GM12878 (cell line): ENCODE measurements at regions not wholly inside any gene's neighbourhood (a gene's known extent, or its start where the extent isn't known, plus 50 kb on each side); places are given as distances from the start of the nearest gene placed in this dataset.

Source experiments
- ATAC-seq: fragments of 200-7000 bp; cut with Tn5 transposase; 3 replicates; pipeline ENCODE4 v1.9.1; 2020; ENCODE audit warnings: mild to moderate bottlenecking, moderate library complexity
- BruUV-seq: library from RNA; stranded (reverse); fragments of 400-500 nt; replicated peaks from 2 replicates; lab custom pipeline; 2021; lab: Mats Ljungman, UMichigan
- CTCF ChIA-PET: fragments of 300-600 bp; sonication (Branson Sonifier 250); formaldehyde crosslinking; extraction: SDS; loops from one replicate; lab custom pipeline; 2021; ENCODE audit warnings: inconsistent platforms; lab: Yijun Ruan, JAX
- POLR2A ChIA-PET: fragments of 350-600 bp; formaldehyde crosslinking; extraction: SDS; loops from one replicate; lab custom pipeline; 2021; ENCODE audit warnings: inconsistent platforms; lab: Charles Lee
- RAD21 ChIA-PET: fragments of 300-600 bp; sonication (Branson Sonifier 250); formaldehyde crosslinking; loops from one replicate; lab custom pipeline; 2023; ENCODE audit warnings: antibody characterized with exemption; ENCODE audit not compliant: unreplicated experiment; lab: Charles Lee
- SMC1A ChIA-PET: fragments of 300-600 bp; sonication (Branson Sonifier 250); formaldehyde crosslinking; loops from one replicate; lab custom pipeline; 2023; ENCODE audit not compliant: unreplicated experiment, uncharacterized antibody; lab: Charles Lee
- DNase-seq: peaks from one replicate; pipeline ENCODE4 v3.0.0-alpha.2; 2011; ENCODE audit warnings: low read depth, low spot score
- FAIRE-seq: peaks from 3 replicates; lab custom pipeline; 2011; peaks lifted over from hg19 to GRCh38; lab: Jason Lieb, UNC
- H2AFZ ChIP-seq: 2 replicates; pipeline ENCODE4 v1.6.0; 2011; ENCODE audit warnings: low read depth, low read length, control low read depth; ENCODE audit not compliant: control insufficient read depth
- H3K27ac ChIP-seq: 2 replicates; pipeline ENCODE4 v1.5.1; 2011; ENCODE audit warnings: control low read depth; ENCODE audit not compliant: control insufficient read depth, insufficient read depth
- H3K27me3 ChIP-seq, 2 experiments: replicated peaks in 1 of 2; 2 replicates each; pipeline versions ENCODE4 v1.6.0 to v1.6.1; 2011; ENCODE audit warnings: low read length in 1 of 2; ENCODE audit not compliant: control insufficient read depth in 2 of 2, insufficient read depth in 2 of 2
- H3K36me3 ChIP-seq, 2 experiments: 2 replicates each; pipeline ENCODE4 v1.5.1; 2011; ENCODE audit warnings: low read length in 1 of 2; ENCODE audit not compliant: control insufficient read depth in 2 of 2, insufficient read depth in 2 of 2
- H3K4me1 ChIP-seq: 2 replicates; pipeline ENCODE4 v1.6.1; 2011; ENCODE audit warnings: mild to moderate bottlenecking, low read length, moderate library complexity, mixed read lengths; ENCODE audit not compliant: control insufficient read depth, insufficient read depth
- H3K4me2 ChIP-seq: 2 replicates; pipeline ENCODE4 v1.6.0; 2011; ENCODE audit warnings: control low read depth; ENCODE audit not compliant: control insufficient read depth, insufficient read depth
- H3K4me3 ChIP-seq: fragments of 200-600 bp; sonication (generic); 2 replicates; pipeline ENCODE4 v1.5.1; 2016
- H3K79me2 ChIP-seq: 2 replicates; pipeline ENCODE4 v1.6.0; 2011; ENCODE audit warnings: low read length; ENCODE audit not compliant: control insufficient read depth, insufficient read depth
- H3K9ac ChIP-seq: 2 replicates; pipeline ENCODE4 v1.8.0; 2011; ENCODE audit warnings: low read length, control low read depth, mixed read lengths; ENCODE audit not compliant: control insufficient read depth, insufficient read depth
- H3K9me3 ChIP-seq: replicated peaks from 3 replicates; pipeline ENCODE4 v1.5.1; 2011; ENCODE audit warnings: mild to moderate bottlenecking, low read length; ENCODE audit not compliant: control insufficient read depth, insufficient read depth
- H4K20me1 ChIP-seq: 2 replicates; pipeline ENCODE4 v1.6.0; 2011; ENCODE audit not compliant: control insufficient read depth, insufficient read depth
- ATF7 ChIP-seq: fragments of 450-650 bp; IDR thresholded peaks from 2 replicates; pipeline ENCODE4 v1.6.1; 2016; ENCODE audit warnings: low read depth, mild to moderate bottlenecking
- BCL11A ChIP-seq: IDR thresholded peaks from 2 replicates; pipeline ENCODE4 v1.6.1; 2011; ENCODE audit warnings: low read depth, low read length
- GATAD2B ChIP-seq: fragments of 450-650 bp; conservative IDR thresholded peaks from 2 replicates; pipeline ENCODE4 v1.6.1; 2017; ENCODE audit warnings: low read depth, mild to moderate bottlenecking, moderate library complexity
- JUNB ChIP-seq: IDR thresholded peaks from 2 replicates; pipeline ENCODE4 v1.6.1; 2016; ENCODE audit warnings: antibody characterized with exemption, mild to moderate bottlenecking
- PBX3 ChIP-seq: IDR thresholded peaks from 2 replicates; pipeline ENCODE4 v1.6.1; 2011; ENCODE audit warnings: mild to moderate bottlenecking, low read depth, low read length, moderate library complexity; ENCODE audit not compliant: insufficient replicate concordance
- SIN3A ChIP-seq: IDR thresholded peaks from 2 replicates; pipeline ENCODE4 v1.6.1; 2012; ENCODE audit warnings: low read depth, low read length, improper control_type of control experiment
- SMAD5 ChIP-seq: IDR thresholded peaks from 2 replicates; pipeline ENCODE4 v1.6.1; 2016; ENCODE audit warnings: antibody characterized with exemption, low read depth
- STAT1 ChIP-seq: fragments of 450-650 bp; conservative IDR thresholded peaks from 2 replicates; pipeline ENCODE4 v1.6.1; 2014; ENCODE audit warnings: antibody characterized with exemption, mild to moderate bottlenecking
- TBL1XR1 ChIP-seq: IDR thresholded peaks from 2 replicates; pipeline ENCODE4 v1.6.1; 2012; ENCODE audit warnings: low read depth, low read length, improper control_type of control experiment
- WGBS: methylation state at CpG from one replicate; pipeline ENCODE4 v1.1.6; 2016; ENCODE audit warnings: low lambda C conversion rate; ENCODE audit not compliant: insufficient replicate concordance, insufficient coverage; ENCODE audit errors: missing lambda C conversion rate; 5-methylcytosine and 5-hydroxymethylcytosine counted together
- in situ Hi-C: fragments of 300-500 bp; cut with MboI; formaldehyde crosslinking; loops from 9 replicates; pipeline ENCODE4 v1.14.3; 2018; ENCODE audit warnings: mixed read lengths
- intact Hi-C: fragments of 100-400 bp; cut with micrococcal nuclease; formaldehyde crosslinking; loops from one replicate; pipeline ENCODE4 v1.14.2; 2022; ENCODE audit not compliant: unreplicated experiment
- TF ChIP-seq, protein P1 (sequence below): fragments of 450-650 bp; formaldehyde crosslinking; IDR thresholded peaks from 2 replicates; pipeline ENCODE4 v1.5.0; 2022; ENCODE audit warnings: mild to moderate bottlenecking, missing genetic modification characterization

GRCh38 chr11:86145439-86146156, 76.7 kb upstream of the PICALM start:
- in situ Hi-C loops (no loop called here), intact Hi-C loops (loop anchor here (5.0 kb wide), 1 partner anchor 103 kb away; no protein-coding TSS in a partner anchor)
- H3K79me2 ChIP-seq, result no peaks in the 10 kb centered on the region
- ATAC-seq (peak; percentile 47), FAIRE-seq (no peak), DNase-seq (no peak)
- no peaks in the 10 kb centered on the region for H3K4me1 ChIP-seq
- H3K9me3 ChIP-seq, result no peaks in the 10 kb centered on the region
- no peak overlapping the region for H3K27ac ChIP-seq
- ChIA-PET RAD21 (interaction anchor here (0.9 to 1.6 kb wide), 6 partner anchors 15 to 78 kb away, joined by 3 to 7 read pairs (median 4); partner anchors contain the start of gene PICALM), SMC1A (interaction anchor here (0.8 to 6.5 kb wide), 11 partner anchors 8 to 121 kb away, joined by 3 to 44 read pairs (median 5); no protein-coding TSS in a partner anchor), CTCF (interaction anchor here (0.7 to 1.5 kb wide), 4 partner anchors 28 to 48 kb away, joined by 3 to 6 read pairs (median 4); no protein-coding TSS in a partner anchor), POLR2A (interaction anchor here (0.6 to 1.2 kb wide), 3 partner anchors 8 to 31 kb away, joined by 3 to 6 read pairs (median 5); no protein-coding TSS in a partner anchor)
- no peaks in the 10 kb centered on the region for H3K27me3 ChIP-seq
- no peaks in the 10 kb centered on the region for H3K36me3 ChIP-seq
- TF ChIP-seq PBX3 (no peak), GATAD2B (no peak), SMAD5 (no peak), TBL1XR1 (no peak), SIN3A (no peak), ATF7 (no peak), STAT1 (no peak), JUNB (no peak), BCL11A (no peak)
- TF ChIP-seq, protein P1, sequence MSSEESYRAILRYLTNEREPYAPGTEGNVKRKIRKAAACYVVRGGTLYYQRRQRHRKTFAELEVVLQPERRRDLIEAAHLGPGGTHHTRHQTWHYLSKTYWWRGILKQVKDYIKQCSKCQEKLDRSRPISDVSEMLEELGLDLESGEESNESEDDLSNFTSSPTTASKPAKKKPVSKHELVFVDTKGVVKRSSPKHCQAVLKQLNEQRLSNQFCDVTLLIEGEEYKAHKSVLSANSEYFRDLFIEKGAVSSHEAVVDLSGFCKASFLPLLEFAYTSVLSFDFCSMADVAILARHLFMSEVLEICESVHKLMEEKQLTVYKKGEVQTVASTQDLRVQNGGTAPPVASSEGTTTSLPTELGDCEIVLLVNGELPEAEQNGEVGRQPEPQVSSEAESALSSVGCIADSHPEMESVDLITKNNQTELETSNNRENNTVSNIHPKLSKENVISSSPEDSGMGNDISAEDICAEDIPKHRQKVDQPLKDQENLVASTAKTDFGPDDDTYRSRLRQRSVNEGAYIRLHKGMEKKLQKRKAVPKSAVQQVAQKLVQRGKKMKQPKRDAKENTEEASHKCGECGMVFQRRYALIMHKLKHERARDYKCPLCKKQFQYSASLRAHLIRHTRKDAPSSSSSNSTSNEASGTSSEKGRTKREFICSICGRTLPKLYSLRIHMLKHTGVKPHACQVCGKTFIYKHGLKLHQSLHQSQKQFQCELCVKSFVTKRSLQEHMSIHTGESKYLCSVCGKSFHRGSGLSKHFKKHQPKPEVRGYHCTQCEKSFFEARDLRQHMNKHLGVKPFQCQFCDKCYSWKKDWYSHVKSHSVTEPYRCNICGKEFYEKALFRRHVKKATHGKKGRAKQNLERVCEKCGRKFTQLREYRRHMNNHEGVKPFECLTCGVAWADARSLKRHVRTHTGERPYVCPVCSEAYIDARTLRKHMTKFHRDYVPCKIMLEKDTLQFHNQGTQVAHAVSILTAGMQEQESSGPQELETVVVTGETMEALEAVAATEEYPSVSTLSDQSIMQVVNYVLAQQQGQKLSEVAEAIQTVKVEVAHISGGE (CRISPR knock-in tag), result no peak
- no TSS peak for BruUV-seq
- no peak overlapping the region for H2AFZ ChIP-seq
- 77% methylated on average over 5 of the region's 5 CpGs for WGBS
- no peaks in the 10 kb centered on the region for H4K20me1 ChIP-seq
- no peak overlapping the region for H3K4me3 ChIP-seq
- H3K4me2 ChIP-seq, result no peak overlapping the region
- H3K9ac ChIP-seq, result no peak overlapping the region
